Testis (tissue), 2 donors: ENCODE measurements at regions not wholly inside any gene's neighbourhood (a gene's known extent, or its start where the extent isn't known, plus 50 kb on each side); places are given as distances from the start of the nearest gene placed in this dataset.

Experiments used
- CTCF ChIP-seq, 3 experiments: fragments of 450-650 bp in 2 of 3; fragments of 200-600 bp in 1 of 3; sonication (generic) in 1 of 3; IDR thresholded peaks; one replicate each; pipeline ENCODE4 v1.5.1; 2016 to 2019; ENCODE audit warnings: antibody characterized with exemption in 3 of 3, mild to moderate bottlenecking in 2 of 3, moderate library complexity in 1 of 3
- POLR2A ChIP-seq: fragments of 450-650 bp; IDR thresholded peaks from one replicate; pipeline ENCODE4 v1.6.1; 2017; ENCODE audit warnings: antibody characterized with exemption, mild to moderate bottlenecking, moderate library complexity

GRCh38 chr7:88670536-88670935, 89.0 kb upstream of the ZNF804B start:
- TF ChIP-seq CTCF (IDR thresholded peaks at IDR 0.05) (no peak), POLR2A (no peak)
